SK-N-SH (cell line): ENCODE measurements at regions not wholly inside any gene's neighbourhood (a gene's known extent, or its start where the extent isn't known, plus 50 kb on each side); places are given as distances from the start of the nearest gene placed in this dataset.

Experiments used
- CTCF ChIA-PET: fragments of 300-600, 350-600 bp; formaldehyde crosslinking; extraction: SDS; loops from one replicate; lab custom pipeline; 2021; lab: Yijun Ruan, JAX
- POLR2A ChIA-PET: fragments of 350-600 bp; sonication (Branson Sonifier 250); formaldehyde crosslinking; extraction: SDS; loops from one replicate; lab custom pipeline; 2020; ENCODE audit warnings: antibody characterized with exemption, inconsistent platforms; lab: Yijun Ruan, JAX
- DNase-seq: peaks from one replicate; pipeline ENCODE4 v3.0.0; 2012
- H2AFZ ChIP-seq: fragments of 200-600 bp; sonication (generic); 2 replicates; pipeline ENCODE4 v1.8.1; 2016; ENCODE audit warnings: antibody characterized with exemption, mild to moderate bottlenecking, low read depth
- H3F3A ChIP-seq: fragments of 200-600 bp; sonication (generic); replicated peaks from 2 replicates; pipeline ENCODE3; 2016; ENCODE audit warnings: antibody characterized with exemption, mild to moderate bottlenecking; ENCODE audit not compliant: insufficient read depth
- H3K27ac ChIP-seq, 2 experiments: fragments of 200-500 bp in 1 of 2; fragments of 200-600 bp in 1 of 2; sonication (Bioruptor generic) in 1 of 2; sonication (generic), shearing (Covaris generic) in 1 of 2; 2 replicates each; pipeline versions ENCODE4 v1.5.1 to v1.6.1; 2014 to 2016; ENCODE audit warnings: low read depth in 2 of 2, inconsistent platforms in 1 of 2, low read length in 1 of 2, mild to moderate bottlenecking in 1 of 2, mixed read lengths in 1 of 2
- H3K27me3 ChIP-seq: fragments of 200-600 bp; sonication (generic), shearing (Covaris generic); 2 replicates; pipeline ENCODE4 v1.6.1; 2016; ENCODE audit warnings: mixed run types; ENCODE audit not compliant: insufficient read depth
- H3K36me3 ChIP-seq, 2 experiments: fragments of 200-500 bp in 1 of 2; fragments of 200-600 bp in 1 of 2; sonication (Bioruptor generic) in 1 of 2; sonication (generic) in 1 of 2; replicated peaks in 1 of 2; 2 replicates each; pipeline versions ENCODE3 to v1.5.1; 2014 to 2016; ENCODE audit warnings: low read length in 1 of 2, mild to moderate bottlenecking in 1 of 2; ENCODE audit not compliant: insufficient read depth in 2 of 2, control insufficient read depth in 1 of 2
- H3K4me1 ChIP-seq, 2 experiments: fragments of 200-500 bp in 1 of 2; fragments of 200-600 bp in 1 of 2; sonication (Bioruptor generic) in 1 of 2; sonication (generic), shearing (Covaris generic) in 1 of 2; 2 replicates each; pipeline versions ENCODE4 v1.5.1 to v1.6.1; 2014 to 2016; ENCODE audit warnings: low read depth in 1 of 2, low read length in 1 of 2, mixed run types in 1 of 2; ENCODE audit not compliant: insufficient read depth in 2 of 2, control insufficient read depth in 1 of 2
- H3K4me2 ChIP-seq: fragments of 200-600 bp; sonication (generic), shearing (Covaris generic); 2 replicates; pipeline ENCODE4 v1.6.1; 2017; ENCODE audit warnings: mixed run types
- H3K4me3 ChIP-seq, 2 experiments: fragments of 200-500 bp in 1 of 2; fragments of 200-600 bp in 1 of 2; sonication (Bioruptor generic) in 1 of 2; sonication (generic), shearing (Covaris generic) in 1 of 2; 2 replicates each; pipeline versions ENCODE4 v1.5.1 to v1.8.1; 2014 to 2016; ENCODE audit warnings: low read depth in 2 of 2, inconsistent platforms in 1 of 2, low read length in 1 of 2, mild to moderate bottlenecking in 1 of 2, mixed read lengths in 1 of 2, moderate library complexity in 1 of 2
- H3K79me2 ChIP-seq: fragments of 200-600 bp; sonication (generic); 2 replicates; pipeline ENCODE4 v1.8.1; 2017; ENCODE audit warnings: mild to moderate bottlenecking; ENCODE audit not compliant: insufficient read depth
- H3K9ac ChIP-seq: fragments of 200-600 bp; sonication (generic); 2 replicates; pipeline ENCODE4 v1.6.1; 2017; ENCODE audit warnings: mixed run types
- H3K9me2 ChIP-seq: fragments of 200-600 bp; sonication (generic); 2 replicates; pipeline ENCODE4 v1.6.1; 2017; ENCODE audit warnings: mixed run types
- H3K9me3 ChIP-seq: fragments of 200-600 bp; sonication (generic); 2 replicates; pipeline ENCODE4 v1.6.1; 2017; ENCODE audit warnings: mixed run types, mild to moderate bottlenecking, moderate library complexity
- H4K20me1 ChIP-seq: fragments of 200-600 bp; sonication (generic); 2 replicates; pipeline ENCODE4 v1.6.1; 2017; ENCODE audit warnings: mild to moderate bottlenecking, mixed run types; ENCODE audit not compliant: insufficient read depth
- EP300 ChIP-seq, 2 experiments: IDR thresholded peaks; 2 replicates each; pipeline versions ENCODE4 v1.4.0 to v1.6.1; 2012; ENCODE audit warnings: borderline replicate concordance in 1 of 2, low read depth in 1 of 2, low read length in 1 of 2
- EZH2phosphoT487 ChIP-seq: fragments of 200-600 bp; sonication (generic); IDR thresholded peaks from 2 replicates; pipeline ENCODE4 v1.6.1; 2017; ENCODE audit warnings: low read depth, mixed run types, mild to moderate bottlenecking, antibody characterized with exemption, moderate library complexity, borderline replicate concordance
- IRF3 ChIP-seq: fragments of 150-350 bp; IDR thresholded peaks from 2 replicates; pipeline ENCODE4 v1.6.1; 2016; ENCODE audit warnings: mild to moderate bottlenecking, low read depth, low read length
- MEF2A ChIP-seq: IDR thresholded peaks from 2 replicates; pipeline ENCODE4 v1.4.0; 2012; ENCODE audit warnings: low read depth, borderline replicate concordance
- NFIC ChIP-seq: IDR thresholded peaks from 2 replicates; pipeline ENCODE4 v1.4.0; 2012; ENCODE audit warnings: borderline replicate concordance
- PBX3 ChIP-seq: IDR thresholded peaks from 2 replicates; pipeline ENCODE4; 2012
- POLR2AphosphoS5 ChIP-seq: IDR thresholded peaks from 2 replicates; pipeline ENCODE4 v1.6.1; 2012; ENCODE audit warnings: low read depth, low read length
- SIN3A ChIP-seq: IDR thresholded peaks from 2 replicates; pipeline ENCODE4 v1.6.1; 2012; ENCODE audit warnings: low read depth, mild to moderate bottlenecking, low read length, moderate library complexity, borderline replicate concordance
- TCF12 ChIP-seq: IDR thresholded peaks from 2 replicates; pipeline ENCODE4 v1.4.0; 2012
- YY1 ChIP-seq: IDR thresholded peaks from 2 replicates; pipeline ENCODE4 v1.4.0; 2012; ENCODE audit warnings: low read depth, mild to moderate bottlenecking
- WGBS: methylation state at CpG from one replicate; pipeline ENCODE4 v1.1.6; 2017; ENCODE audit warnings: low lambda C conversion rate; 5-methylcytosine and 5-hydroxymethylcytosine counted together

- H3K9ac ChIP-seq = no peak overlapping the region
- ChIA-PET POLR2A (no interaction called here), CTCF (interaction anchor here (0.9 to 1.6 kb wide), 3 partner anchors 11 to 31 kb away, joined by 3 to 4 read pairs (median 3); no protein-coding TSS in a partner anchor)
- no peak for DNase-seq
- 0 out of 2 replicates have a peak, but pooled peaks cover 6% of the 10 kb centered on the region for H3K9me3 ChIP-seq
- no peak overlapping the region for H3K4me3 ChIP-seq
- 53% methylated on average over 1 of the region's 1 CpG for WGBS
- H3K27ac ChIP-seq = no peak overlapping the region
- H3F3A ChIP-seq = no peaks in the 10 kb centered on the region
- no peaks in the 10 kb centered on the region for H3K36me3 ChIP-seq
- H3K79me2 ChIP-seq = no peaks in the 10 kb centered on the region
- H3K27me3 ChIP-seq = no peaks in the 10 kb centered on the region
- peaks cover 0 to 2% of the 10 kb centered on the region in 2 experiments; a peak in 1 of 4 replicates for H3K4me1 ChIP-seq
- H3K9me2 ChIP-seq = no peaks in the 10 kb centered on the region; the same call in 1 of the 2 replicates
- TF ChIP-seq EZH2phosphoT487 (no peak), SIN3A (no peak), MEF2A (no peak), PBX3 (no peak), NFIC (no peak), TCF12 (no peak)
- TF ChIP-seq, all 33 proteins: peak for 0
- Histone ChIP-seq H3K4me2 (no peak overlapping the region), H4K20me1 (no peaks in the 10 kb centered on the region), H2AFZ (no peak overlapping the region)
Measured at GRCh38 chr17:71267668-71268067, 853.2 kb upstream of the SOX9 start.

DNA sequence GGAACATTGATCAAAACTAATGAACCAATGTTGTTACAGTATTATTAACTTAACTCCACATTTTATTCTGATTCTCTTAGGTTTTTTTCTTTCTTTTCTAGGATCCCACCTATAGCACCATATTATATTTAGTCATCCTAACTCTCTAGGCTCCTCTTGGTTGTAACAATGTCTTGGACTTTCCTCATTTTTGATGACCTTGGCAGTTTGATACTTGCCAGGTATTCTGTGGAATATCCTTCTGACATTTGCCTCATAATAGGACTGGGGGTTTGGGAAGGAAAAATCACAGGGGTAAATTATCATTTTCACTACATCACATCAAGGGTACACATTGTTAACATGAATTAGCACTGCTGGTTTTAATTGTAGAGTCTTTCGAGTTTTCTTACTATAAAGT, 851.6 kb upstream of the SOX9 start:
- no peaks in the 10 kb centered on the region for H3F3A ChIP-seq
- no peaks in the 10 kb centered on the region; the same call in 1 of the 2 replicates for H3K9me2 ChIP-seq
- H3K9ac ChIP-seq = no peak overlapping the region
- no peaks in the 10 kb centered on the region for H3K79me2 ChIP-seq
- no peaks in the 10 kb centered on the region for H4K20me1 ChIP-seq
- H3K4me3 ChIP-seq = no peak overlapping the region
- H3K27ac ChIP-seq = no peak overlapping the region
- no peaks in the 10 kb centered on the region for H3K4me1 ChIP-seq
- no peak for DNase-seq
- no peak overlapping the region for H3K4me2 ChIP-seq
- H3K36me3 ChIP-seq = no peaks in the 10 kb centered on the region
- H2AFZ ChIP-seq = no peak overlapping the region
- TF ChIP-seq IRF3 (no peak), TCF12 (no peak), POLR2AphosphoS5 (no peak), YY1 (no peak), EP300 (IDR thresholded peaks at IDR 0.05; ENCODE audit: borderline replicate concordance in 1 of 2, low read depth in 1 of 2, low read length in 1 of 2) (no peak)
- POLR2A ChIA-PET = no interaction called here
- H3K9me3 ChIP-seq = 0 out of 2 replicates have a peak, but pooled peaks cover 6% of the 10 kb centered on the region
- no peaks in the 10 kb centered on the region for H3K27me3 ChIP-seq
- 29% methylated on average over 1 of the region's 1 CpG for WGBS
- CTCF ChIA-PET = interaction anchor here (1.5 to 1.6 kb wide), 2 partner anchors 21 to 29 kb away, joined by 3 to 4 read pairs; no protein-coding TSS in a partner anchor
